ENCODE measurements at regions not wholly inside any gene's neighbourhood (a gene's known extent, or its start where the extent isn't known, plus 50 kb on each side); places are given as distances from the start of the nearest gene placed in this dataset.

GRCh38 chr3:35483131-35483530, 156.2 kb upstream of the ARPP21 start:
- no peak for TF ChIP-seq CTCF (conservative IDR thresholded peaks at IDR 0.05; ENCODE audit: low read depth in 2 of 2)
- TF ChIP-seq EZH2 (IDR thresholded peaks at IDR 0.05; ENCODE audit: low read depth, unreplicated experiment) = no peak
- TF ChIP-seq POLR2AphosphoS5 (IDR thresholded peaks at IDR 0.05; ENCODE audit: low read depth) = no peak

Data from GM23338 (cell line).